DOHH2 (cell line): ENCODE measurements at regions not wholly inside any gene's neighbourhood (a gene's known extent, or its start where the extent isn't known, plus 50 kb on each side); places are given as distances from the start of the nearest gene placed in this dataset.

ENCODE experiments used
- EZH2phosphoT487 ChIP-seq: fragments of 200-600 bp; sonication (generic); IDR thresholded peaks from 2 replicates; pipeline ENCODE4 v1.6.1; 2017; ENCODE audit warnings: borderline replicate concordance, mild to moderate bottlenecking, antibody characterized with exemption, low read length, moderate library complexity, mixed read lengths
- TF ChIP-seq, protein P1 (sequence below): fragments of 200-600 bp; sonication (generic); IDR thresholded peaks from one replicate; pipeline ENCODE4 v1.5.1; 2014; ENCODE audit warnings: antibody characterized with exemption, mild to moderate bottlenecking, low read depth, low read length; ENCODE audit not compliant: poor library complexity, severe bottlenecking

GRCh38 chr3:66671291-66671690 lies 170.5 kb upstream of the LRIG1 start:
- TF ChIP-seq, protein P1, sequence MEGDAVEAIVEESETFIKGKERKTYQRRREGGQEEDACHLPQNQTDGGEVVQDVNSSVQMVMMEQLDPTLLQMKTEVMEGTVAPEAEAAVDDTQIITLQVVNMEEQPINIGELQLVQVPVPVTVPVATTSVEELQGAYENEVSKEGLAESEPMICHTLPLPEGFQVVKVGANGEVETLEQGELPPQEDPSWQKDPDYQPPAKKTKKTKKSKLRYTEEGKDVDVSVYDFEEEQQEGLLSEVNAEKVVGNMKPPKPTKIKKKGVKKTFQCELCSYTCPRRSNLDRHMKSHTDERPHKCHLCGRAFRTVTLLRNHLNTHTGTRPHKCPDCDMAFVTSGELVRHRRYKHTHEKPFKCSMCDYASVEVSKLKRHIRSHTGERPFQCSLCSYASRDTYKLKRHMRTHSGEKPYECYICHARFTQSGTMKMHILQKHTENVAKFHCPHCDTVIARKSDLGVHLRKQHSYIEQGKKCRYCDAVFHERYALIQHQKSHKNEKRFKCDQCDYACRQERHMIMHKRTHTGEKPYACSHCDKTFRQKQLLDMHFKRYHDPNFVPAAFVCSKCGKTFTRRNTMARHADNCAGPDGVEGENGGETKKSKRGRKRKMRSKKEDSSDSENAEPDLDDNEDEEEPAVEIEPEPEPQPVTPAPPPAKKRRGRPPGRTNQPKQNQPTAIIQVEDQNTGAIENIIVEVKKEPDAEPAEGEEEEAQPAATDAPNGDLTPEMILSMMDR: no peak
- no peak for TF ChIP-seq EZH2phosphoT487
